HL-60 (cell line): ENCODE measurements at regions not wholly inside any gene's neighbourhood (a gene's known extent, or its start where the extent isn't known, plus 50 kb on each side); places are given as distances from the start of the nearest gene placed in this dataset.

Experiments used
- DNase-seq, 2 experiments: peaks; one replicate each; pipeline ENCODE4 v3.0.0-alpha.2; 2010 to 2020; ENCODE audit warnings: low read depth in 1 of 2, low spot score in 1 of 2
- H3K27ac ChIP-seq: fragments of 250-450 bp; sonication (Bioruptor Pico); replicated peaks from 2 replicates; pipeline ENCODE4 v1.5.1; 2020; ENCODE audit warnings: mild to moderate bottlenecking, moderate library complexity
- H3K27me3 ChIP-seq: fragments of 250-450 bp; sonication (Bioruptor Pico); 2 replicates; pipeline ENCODE4 v1.5.1; 2021; ENCODE audit warnings: mild to moderate bottlenecking, moderate library complexity; ENCODE audit not compliant: insufficient read depth, poor library complexity, severe bottlenecking
- H3K4me3 ChIP-seq: replicated peaks from 2 replicates; pipeline ENCODE4 v1.5.1; 2011; ENCODE audit warnings: mild to moderate bottlenecking, control low read depth, low read length; ENCODE audit not compliant: insufficient read depth
- GABPA ChIP-seq: IDR thresholded peaks from 2 replicates; pipeline ENCODE4 v1.6.1; 2012; ENCODE audit warnings: low read depth
- POLR2AphosphoS5 ChIP-seq: IDR thresholded peaks from 2 replicates; pipeline ENCODE4 v1.6.1; 2012; ENCODE audit warnings: low read depth
- SPI1 ChIP-seq: IDR thresholded peaks from 2 replicates; pipeline ENCODE4 v1.6.1; 2012; ENCODE audit warnings: low read depth, mild to moderate bottlenecking, borderline replicate concordance
- TF ChIP-seq, protein P1 (sequence below): IDR thresholded peaks from 2 replicates; pipeline ENCODE4 v1.6.1; 2012; ENCODE audit warnings: low read depth; ENCODE audit not compliant: insufficient replicate concordance
- TF ChIP-seq, protein P2 (sequence below): IDR thresholded peaks from one replicate; pipeline ENCODE4 v1.5.1; 2011; ENCODE audit warnings: low read length, control low read depth, inconsistent platforms; ENCODE audit not compliant: insufficient read depth

DNA sequence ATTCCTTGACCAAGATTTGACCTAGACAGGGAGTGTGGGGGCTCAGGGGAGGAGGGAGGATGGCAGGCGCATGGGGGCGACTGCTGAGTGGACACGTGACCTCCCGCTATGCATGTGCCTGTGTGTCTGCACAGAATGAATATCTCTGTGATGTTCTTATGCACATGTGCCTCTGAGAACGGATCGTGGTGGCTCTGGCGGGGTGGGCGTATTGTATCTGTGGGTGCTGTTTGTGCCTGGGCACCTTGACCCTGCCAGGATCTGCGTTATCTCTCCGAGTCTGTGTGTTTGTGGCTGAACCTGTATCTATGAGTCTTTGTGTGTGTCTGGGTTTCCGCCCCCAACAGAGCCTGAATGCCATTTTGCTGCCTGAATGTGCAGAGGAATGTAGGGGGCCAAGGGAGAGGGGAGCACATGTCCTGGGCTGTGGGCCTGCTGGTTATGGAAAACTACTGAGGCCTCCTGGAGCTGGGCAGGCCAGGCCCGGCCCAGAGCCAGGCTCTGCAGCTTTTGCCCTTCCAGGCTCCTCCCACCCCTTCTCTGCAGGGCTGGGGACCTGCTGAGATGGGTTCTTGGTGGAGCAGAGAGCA, 102.5 kb downstream of the EBNA1BP2 start:
- Histone ChIP-seq H3K4me3 (no peak overlapping the region), H3K27ac (no peak overlapping the region), H3K27me3 (peaks cover 11% of the 10 kb centered on the region)
- TF ChIP-seq GABPA (no peak), POLR2AphosphoS5 (no peak), SPI1 (no peak)
- TF ChIP-seq, protein P1, sequence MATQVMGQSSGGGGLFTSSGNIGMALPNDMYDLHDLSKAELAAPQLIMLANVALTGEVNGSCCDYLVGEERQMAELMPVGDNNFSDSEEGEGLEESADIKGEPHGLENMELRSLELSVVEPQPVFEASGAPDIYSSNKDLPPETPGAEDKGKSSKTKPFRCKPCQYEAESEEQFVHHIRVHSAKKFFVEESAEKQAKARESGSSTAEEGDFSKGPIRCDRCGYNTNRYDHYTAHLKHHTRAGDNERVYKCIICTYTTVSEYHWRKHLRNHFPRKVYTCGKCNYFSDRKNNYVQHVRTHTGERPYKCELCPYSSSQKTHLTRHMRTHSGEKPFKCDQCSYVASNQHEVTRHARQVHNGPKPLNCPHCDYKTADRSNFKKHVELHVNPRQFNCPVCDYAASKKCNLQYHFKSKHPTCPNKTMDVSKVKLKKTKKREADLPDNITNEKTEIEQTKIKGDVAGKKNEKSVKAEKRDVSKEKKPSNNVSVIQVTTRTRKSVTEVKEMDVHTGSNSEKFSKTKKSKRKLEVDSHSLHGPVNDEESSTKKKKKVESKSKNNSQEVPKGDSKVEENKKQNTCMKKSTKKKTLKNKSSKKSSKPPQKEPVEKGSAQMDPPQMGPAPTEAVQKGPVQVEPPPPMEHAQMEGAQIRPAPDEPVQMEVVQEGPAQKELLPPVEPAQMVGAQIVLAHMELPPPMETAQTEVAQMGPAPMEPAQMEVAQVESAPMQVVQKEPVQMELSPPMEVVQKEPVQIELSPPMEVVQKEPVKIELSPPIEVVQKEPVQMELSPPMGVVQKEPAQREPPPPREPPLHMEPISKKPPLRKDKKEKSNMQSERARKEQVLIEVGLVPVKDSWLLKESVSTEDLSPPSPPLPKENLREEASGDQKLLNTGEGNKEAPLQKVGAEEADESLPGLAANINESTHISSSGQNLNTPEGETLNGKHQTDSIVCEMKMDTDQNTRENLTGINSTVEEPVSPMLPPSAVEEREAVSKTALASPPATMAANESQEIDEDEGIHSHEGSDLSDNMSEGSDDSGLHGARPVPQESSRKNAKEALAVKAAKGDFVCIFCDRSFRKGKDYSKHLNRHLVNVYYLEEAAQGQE = no peak
- TF ChIP-seq, protein P2, sequence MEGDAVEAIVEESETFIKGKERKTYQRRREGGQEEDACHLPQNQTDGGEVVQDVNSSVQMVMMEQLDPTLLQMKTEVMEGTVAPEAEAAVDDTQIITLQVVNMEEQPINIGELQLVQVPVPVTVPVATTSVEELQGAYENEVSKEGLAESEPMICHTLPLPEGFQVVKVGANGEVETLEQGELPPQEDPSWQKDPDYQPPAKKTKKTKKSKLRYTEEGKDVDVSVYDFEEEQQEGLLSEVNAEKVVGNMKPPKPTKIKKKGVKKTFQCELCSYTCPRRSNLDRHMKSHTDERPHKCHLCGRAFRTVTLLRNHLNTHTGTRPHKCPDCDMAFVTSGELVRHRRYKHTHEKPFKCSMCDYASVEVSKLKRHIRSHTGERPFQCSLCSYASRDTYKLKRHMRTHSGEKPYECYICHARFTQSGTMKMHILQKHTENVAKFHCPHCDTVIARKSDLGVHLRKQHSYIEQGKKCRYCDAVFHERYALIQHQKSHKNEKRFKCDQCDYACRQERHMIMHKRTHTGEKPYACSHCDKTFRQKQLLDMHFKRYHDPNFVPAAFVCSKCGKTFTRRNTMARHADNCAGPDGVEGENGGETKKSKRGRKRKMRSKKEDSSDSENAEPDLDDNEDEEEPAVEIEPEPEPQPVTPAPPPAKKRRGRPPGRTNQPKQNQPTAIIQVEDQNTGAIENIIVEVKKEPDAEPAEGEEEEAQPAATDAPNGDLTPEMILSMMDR = no peak
- DNase-seq = no peak

DNA sequence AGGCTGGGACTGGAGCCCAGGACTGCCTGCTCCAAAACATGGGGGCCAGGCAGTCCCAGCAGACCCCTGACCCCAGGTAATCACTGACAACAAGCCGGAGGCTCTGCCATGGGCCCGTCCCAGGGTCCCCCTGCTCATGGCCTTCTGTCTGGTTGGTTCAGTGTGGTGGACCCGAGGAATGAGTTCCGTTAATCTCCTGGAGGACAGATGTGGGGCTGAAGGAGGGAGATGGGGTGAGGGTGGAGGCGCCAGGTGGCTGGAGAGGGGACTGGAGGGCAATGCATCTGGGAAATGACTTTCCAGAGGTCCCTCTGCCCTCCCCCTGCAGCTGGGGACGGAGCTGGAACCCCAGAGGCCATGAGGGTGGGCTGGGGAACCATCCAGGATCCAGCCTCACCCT, 103.2 kb downstream of the EBNA1BP2 start:
- DNase-seq = no peak
- Histone ChIP-seq H3K27ac (no peak overlapping the region), H3K4me3 (no peak overlapping the region), H3K27me3 (peaks cover 11% of the 10 kb centered on the region)
- TF ChIP-seq GABPA (no peak), POLR2AphosphoS5 (no peak), SPI1 (no peak)
- TF ChIP-seq, protein P1 = no peak

DNA sequence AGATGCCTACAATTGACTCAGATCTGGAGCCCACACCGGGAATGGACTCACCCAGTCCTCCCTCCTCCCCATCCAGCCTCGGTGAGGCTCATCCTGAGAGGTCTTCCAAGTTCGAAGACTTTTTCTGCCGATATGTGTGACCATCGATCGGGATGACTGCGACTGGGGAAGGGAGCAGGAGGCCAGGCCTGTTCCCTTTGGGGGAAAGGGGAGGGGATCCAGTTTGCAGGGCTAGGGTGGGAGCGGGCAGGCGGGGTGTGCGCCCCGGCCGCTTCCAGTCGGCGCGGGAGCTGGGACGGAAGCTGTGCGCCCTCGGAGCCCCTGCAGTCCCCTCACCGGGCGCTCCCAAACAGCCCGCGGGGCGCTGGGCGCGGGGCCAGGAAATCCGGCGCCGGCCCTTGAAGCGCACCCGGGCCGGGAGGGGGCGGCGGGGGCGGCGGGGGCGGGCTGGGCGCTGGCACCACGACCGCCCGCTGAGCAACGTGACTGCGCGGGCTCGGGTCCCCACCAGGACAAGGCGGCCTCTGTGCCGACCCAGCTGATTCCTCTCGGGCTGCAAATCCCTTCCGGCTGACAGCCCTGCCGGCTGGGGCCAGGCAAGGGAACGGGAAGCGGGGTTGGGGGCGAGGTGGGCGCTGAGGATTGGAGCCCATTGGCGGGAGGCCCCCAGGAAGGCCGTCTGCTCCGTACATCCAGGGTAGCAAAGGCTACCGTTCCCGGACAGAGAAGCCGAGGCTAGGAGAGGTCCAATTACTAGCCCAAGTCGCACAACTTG, 103.9 kb downstream of the EBNA1BP2 start:
- Histone ChIP-seq H3K27ac (no peak overlapping the region), H3K4me3 (no peak overlapping the region), H3K27me3 (peaks cover 11% of the 10 kb centered on the region)
- no peak for DNase-seq
- TF ChIP-seq, protein P2 = no peak
- TF ChIP-seq POLR2AphosphoS5 = no peak
- no peak for TF ChIP-seq SPI1
- TF ChIP-seq, protein P1 = no peak
- TF ChIP-seq GABPA = no peak
